ENCODE measurements at regions not wholly inside any gene's neighbourhood (a gene's known extent, or its start where the extent isn't known, plus 50 kb on each side); places are given as distances from the start of the nearest gene placed in this dataset.

GRCh38 chr4:125365731-125366130, 51.0 kb downstream of the FAT4 start:
- Mint-ChIP-seq H3K27ac (ENCODE audit: unreplicated experiment) (no peak overlapping the region), H3K36me3 (ENCODE audit: low read depth, unreplicated experiment) (peaks cover 2% of the 10 kb centered on the region)

GRCh38 chr4:125368146-125368545, 53.4 kb downstream of the FAT4 start:
- TF ChIP-seq CTCF (IDR thresholded peaks at IDR 0.05; ENCODE audit: insufficient read depth, low read depth, low read length) (no peak), EZH2 (IDR thresholded peaks at IDR 0.05; ENCODE audit: insufficient read depth, low read length) (no peak)
- no peaks in the 10 kb centered on the region for H3K9me3 Mint-ChIP-seq (ENCODE audit: unreplicated experiment)
- FAIRE-seq, result no peak
- Histone ChIP-seq H3K4me1 (ENCODE audit: insufficient read depth, low read length) (peaks cover 8% of the 10 kb centered on the region), H3K4me3 (ENCODE audit: insufficient read depth, low read depth, low read length) (peak overlapping the region; percentile 58), H4K20me1 (ENCODE audit: insufficient read depth, low read length) (no peaks in the 10 kb centered on the region), H3K27me3 (ENCODE audit: insufficient read depth, low read length) (no peaks in the 10 kb centered on the region), H3K79me2 (ENCODE audit: insufficient read depth, low read length) (no peaks in the 10 kb centered on the region), H3K4me2 (ENCODE audit: low read length) (peak overlapping the region; percentile 77), H3K36me3 (ENCODE audit: insufficient read depth, low read length) (no peaks in the 10 kb centered on the region), H2AFZ (ENCODE audit: low read depth, low read length) (no peak overlapping the region), H3K9me3 (ENCODE audit: insufficient read depth, low read depth, low read length) (no peaks in the 10 kb centered on the region), H3K27ac (ENCODE audit: low read depth, low read length) (peak overlapping the region; percentile 61), H3K9ac (ENCODE audit: low read length) (peak overlapping the region; percentile 11)
- no peaks in the 10 kb centered on the region for H3K27me3 Mint-ChIP-seq (ENCODE audit: low read depth, unreplicated experiment)
- H3K36me3 Mint-ChIP-seq (ENCODE audit: low read depth, unreplicated experiment), result peaks cover 2% of the 10 kb centered on the region
- H3K4me1 Mint-ChIP-seq (ENCODE audit: low read depth, unreplicated experiment), result peaks cover 11% of the 10 kb centered on the region
- no peak overlapping the region for H3K27ac Mint-ChIP-seq (ENCODE audit: unreplicated experiment)
- peak; percentile 45 for DNase-seq (ENCODE audit: low read depth)
- no peak overlapping the region for H3K4me3 Mint-ChIP-seq (ENCODE audit: unreplicated experiment)

More at GRCh38 chr4:125365731-125366130, 51.0 kb downstream of the FAT4 start:
- Histone ChIP-seq H3K36me3 (ENCODE audit: insufficient read depth, low read length) (no peaks in the 10 kb centered on the region), H2AFZ (ENCODE audit: low read depth, low read length) (no peak overlapping the region), H3K27ac (ENCODE audit: low read depth, low read length) (no peak overlapping the region), H3K79me2 (ENCODE audit: insufficient read depth, low read length) (no peaks in the 10 kb centered on the region), H3K4me2 (ENCODE audit: low read length) (no peak overlapping the region), H3K4me3 (ENCODE audit: insufficient read depth, low read depth, low read length) (no peak overlapping the region), H3K9ac (ENCODE audit: low read length) (no peak overlapping the region), H3K4me1 (ENCODE audit: insufficient read depth, low read length) (peaks cover 8% of the 10 kb centered on the region), H3K27me3 (ENCODE audit: insufficient read depth, low read length) (no peaks in the 10 kb centered on the region), H3K9me3 (ENCODE audit: insufficient read depth, low read depth, low read length) (no peaks in the 10 kb centered on the region), H4K20me1 (ENCODE audit: insufficient read depth, low read length) (no peaks in the 10 kb centered on the region)
- FAIRE-seq, result no peak
- no peak for DNase-seq (ENCODE audit: low read depth)
- Mint-ChIP-seq H3K4me1 (ENCODE audit: low read depth, unreplicated experiment) (peaks cover 11% of the 10 kb centered on the region), H3K9me3 (ENCODE audit: unreplicated experiment) (no peaks in the 10 kb centered on the region), H3K4me3 (ENCODE audit: unreplicated experiment) (no peak overlapping the region), H3K27me3 (ENCODE audit: low read depth, unreplicated experiment) (no peaks in the 10 kb centered on the region)
- TF ChIP-seq EZH2 (IDR thresholded peaks at IDR 0.05; ENCODE audit: insufficient read depth, low read length) (no peak), CTCF (IDR thresholded peaks at IDR 0.05; ENCODE audit: insufficient read depth, low read depth, low read length) (no peak)

- no peak overlapping the region for H3K4me3 Mint-ChIP-seq (ENCODE audit: unreplicated experiment)
- Histone ChIP-seq H4K20me1 (ENCODE audit: insufficient read depth, low read length) (no peaks in the 10 kb centered on the region), H3K4me2 (ENCODE audit: low read length) (peak overlapping the region; percentile 77), H3K9ac (ENCODE audit: low read length) (peak overlapping the region; percentile 66), H3K27ac (ENCODE audit: low read depth, low read length) (peak overlapping the region; percentile 61), H3K27me3 (ENCODE audit: insufficient read depth, low read length) (no peaks in the 10 kb centered on the region), H3K4me3 (ENCODE audit: insufficient read depth, low read depth, low read length) (peak overlapping the region; percentile 58), H2AFZ (ENCODE audit: low read depth, low read length) (no peak overlapping the region), H3K4me1 (ENCODE audit: insufficient read depth, low read length) (peaks cover 8% of the 10 kb centered on the region), H3K9me3 (ENCODE audit: insufficient read depth, low read depth, low read length) (no peaks in the 10 kb centered on the region), H3K36me3 (ENCODE audit: insufficient read depth, low read length) (no peaks in the 10 kb centered on the region), H3K79me2 (ENCODE audit: insufficient read depth, low read length) (no peaks in the 10 kb centered on the region)
- H3K27me3 Mint-ChIP-seq (ENCODE audit: low read depth, unreplicated experiment), result no peaks in the 10 kb centered on the region
- peaks cover 11% of the 10 kb centered on the region for H3K4me1 Mint-ChIP-seq (ENCODE audit: low read depth, unreplicated experiment)
- H3K9me3 Mint-ChIP-seq (ENCODE audit: unreplicated experiment), result no peaks in the 10 kb centered on the region
- DNase-seq (ENCODE audit: low read depth) (peak; percentile 87), FAIRE-seq (peak; percentile 63)
- TF ChIP-seq EZH2 (IDR thresholded peaks at IDR 0.05; ENCODE audit: insufficient read depth, low read length) (no peak), CTCF (IDR thresholded peaks at IDR 0.05; ENCODE audit: insufficient read depth, low read depth, low read length) (no peak)
- peak overlapping the region; percentile 66 for H3K27ac Mint-ChIP-seq (ENCODE audit: unreplicated experiment)
- peaks cover 2% of the 10 kb centered on the region for H3K36me3 Mint-ChIP-seq (ENCODE audit: low read depth, unreplicated experiment)
These were observed 53.9 kb downstream of the FAT4 start for GRCh38 chr4:125368671-125369081.
